ENCODE measurements at regions not wholly inside any gene's neighbourhood (a gene's known extent, or its start where the extent isn't known, plus 50 kb on each side); places are given as distances from the start of the nearest gene placed in this dataset.

- no peak overlapping the region for H2AFZ ChIP-seq
- H3K4me1 ChIP-seq (ENCODE audit: insufficient read depth), result no peaks in the 10 kb centered on the region
- Mint-ChIP-seq H3K9me3 (no peaks in the 10 kb centered on the region), H3K4me1 (no peaks in the 10 kb centered on the region), H3K4me3 (no peak overlapping the region), H3K27me3 (ENCODE audit: insufficient read depth, low read depth, poor library complexity) (peaks cover 2% of the 10 kb centered on the region), H3K27ac (no peak overlapping the region), H3K36me3 (ENCODE audit: low read depth) (no peaks in the 10 kb centered on the region)
- ATAC-seq (no peak), DNase-seq (ENCODE audit: low spot score) (no peak)
- H3K36me3 ChIP-seq (ENCODE audit: insufficient read depth), result no peaks in the 10 kb centered on the region
- TF ChIP-seq EZH2phosphoT487 (IDR thresholded peaks at IDR 0.05; ENCODE audit: unreplicated experiment) (no peak), NANOG (IDR thresholded peaks at IDR 0.05; ENCODE audit: borderline replicate concordance) (no peak), JUNB (IDR thresholded peaks at IDR 0.05; ENCODE audit: unreplicated experiment) (no peak), ZNF462 (CRISPR knock-in tag; IDR thresholded peaks at IDR 0.05) (no peak), EZH2 (IDR thresholded peaks at IDR 0.05; ENCODE audit: low read depth, unreplicated experiment) (no peak), POLR2AphosphoS5 (IDR thresholded peaks at IDR 0.05; ENCODE audit: low read depth) (no peak), ETS1 (IDR thresholded peaks at IDR 0.05) (no peak), REST (IDR thresholded peaks at IDR 0.05; ENCODE audit: unreplicated experiment) (no peak), ZNF331 (CRISPR knock-in tag; IDR thresholded peaks at IDR 0.05; ENCODE audit: low read depth) (no peak), CREB1 (CRISPR knock-in tag; IDR thresholded peaks at IDR 0.05; ENCODE audit: low read depth) (no peak), ZNF114 (CRISPR knock-in tag; IDR thresholded peaks at IDR 0.05) (no peak), STAT1 (IDR thresholded peaks at IDR 0.05; ENCODE audit: unreplicated experiment) (no peak), CTCF (conservative IDR thresholded peaks at IDR 0.05; ENCODE audit: low read depth in 2 of 2) (no peak)
- no peaks in the 10 kb centered on the region for H3K79me2 ChIP-seq (replicated peaks; ENCODE audit: insufficient read depth)
- H3K27ac ChIP-seq (ENCODE audit: low read depth), result no peak overlapping the region
- no peak overlapping the region for H3K4me3 ChIP-seq
- H3F3A ChIP-seq (replicated peaks; ENCODE audit: low read depth), result no peaks in the 10 kb centered on the region
- no peak overlapping the region for H3K4me2 ChIP-seq
- H4K20me1 ChIP-seq (replicated peaks; ENCODE audit: insufficient read depth), result no peaks in the 10 kb centered on the region
- H3K9me2 ChIP-seq (ENCODE audit: insufficient read depth), result no peaks in the 10 kb centered on the region
- H3K27me3 ChIP-seq (ENCODE audit: insufficient read depth), result no peaks in the 10 kb centered on the region
Observed at GRCh38 chr10:117796130-117796745, 250.5 kb downstream of the RAB11FIP2 start.

Data from GM23338 (cell line).